ENCODE measurements at regions not wholly inside any gene's neighbourhood (a gene's known extent, or its start where the extent isn't known, plus 50 kb on each side); places are given as distances from the start of the nearest gene placed in this dataset.
A peak's percentile ranks its signal among the peaks of the same experiment; 100 is the strongest.

GRCh38 chr10:130560573-130560972 is 424.4 kb downstream of the GLRX3 start:
- H3K14ac ChIP-seq (ENCODE audit: insufficient read depth, low read length) = no peak overlapping the region
- no peaks in the 10 kb centered on the region for H3K27me3 ChIP-seq (ENCODE audit: insufficient read depth, low read length)
- no peaks in the 10 kb centered on the region for H3K79me2 ChIP-seq (ENCODE audit: insufficient read depth, low read length)
- no peak overlapping the region for H2BK120ac ChIP-seq (ENCODE audit: low read depth, low read length, poor library complexity, severe bottlenecking)
- no peak overlapping the region for H3K27ac Mint-ChIP-seq
- no peaks in the 10 kb centered on the region for H3K4me1 ChIP-seq (ENCODE audit: insufficient read depth, low read length)
- no peak overlapping the region for H3T11ph ChIP-seq (ENCODE audit: low read length)
- H3K4ac ChIP-seq (ENCODE audit: low read depth, low read length) = no peak overlapping the region
- no peak overlapping the region for H2BK12ac ChIP-seq (ENCODE audit: insufficient read length, low read depth, low read length)
- H4K8ac ChIP-seq (replicated peaks; ENCODE audit: insufficient read length, low read depth, low read length) = no peak overlapping the region
- H2AK5ac ChIP-seq (ENCODE audit: insufficient read length, low read length) = no peak overlapping the region
- DNase-seq = peak; percentile 22
- no peak overlapping the region for H2AFZ ChIP-seq (ENCODE audit: low read length)
- no peak overlapping the region for H2BK15ac ChIP-seq (ENCODE audit: low read depth, low read length)
- H4K5ac ChIP-seq (ENCODE audit: insufficient read length, low read depth, low read length) = no peak overlapping the region
- H3K27me3 Mint-ChIP-seq (ENCODE audit: low read depth) = peaks cover 3% of the 10 kb centered on the region
- no peaks in the 10 kb centered on the region for H3K36me3 Mint-ChIP-seq (ENCODE audit: insufficient read depth in 1 of 3, low read depth in 3 of 3)
- no peaks in the 10 kb centered on the region for H3K79me1 ChIP-seq (ENCODE audit: insufficient read depth, low read depth, low read length, poor library complexity, severe bottlenecking)
- no peaks in the 10 kb centered on the region for H3K9me3 ChIP-seq (ENCODE audit: control insufficient read depth, low read depth, low read length)
- no peaks in the 10 kb centered on the region for H4K20me1 ChIP-seq (ENCODE audit: control insufficient read depth, insufficient read depth, insufficient read length)
- WGBS (ENCODE audit: extremely low coverage, insufficient read length, low lambda C conversion rate) = no CpG with 5 or more reads among the region's 8 CpGs
- H3K9ac ChIP-seq (ENCODE audit: extremely low read depth, insufficient read length, low read length) = no peak overlapping the region
- no peak overlapping the region for H3K18ac ChIP-seq (ENCODE audit: insufficient read length, low read depth, low read length)
- H3K4me2 ChIP-seq (ENCODE audit: insufficient read depth, insufficient read length, low read length) = no peak overlapping the region
- no peak overlapping the region for H2BK5ac ChIP-seq (ENCODE audit: insufficient read length, low read length)
- no peak overlapping the region for H3K27ac ChIP-seq (ENCODE audit: insufficient read length, low read depth, low read length)
- H2BK20ac ChIP-seq (ENCODE audit: low read depth, low read length, poor library complexity, severe bottlenecking) = no peak overlapping the region
- H3K56ac ChIP-seq (ENCODE audit: insufficient read length, low read depth, low read length) = no peak overlapping the region
- no peak overlapping the region for H4K91ac ChIP-seq (ENCODE audit: insufficient read length, low read depth, low read length)
- no peak overlapping the region for H3K4me3 Mint-ChIP-seq
- 0 out of 4 replicates have a peak, but pooled peaks cover 0 to 2% of the 10 kb centered on the region in 2 experiments for H3K4me1 Mint-ChIP-seq
- no peak for TF ChIP-seq CTCF (conservative IDR thresholded peaks at IDR 0.05)
- H3K9me3 Mint-ChIP-seq = no peaks in the 10 kb centered on the region; a peak in 1 of 5 replicates
- no peaks in the 10 kb centered on the region for H3K23me2 ChIP-seq (ENCODE audit: insufficient read length, low read depth, low read length, poor library complexity, severe bottlenecking)
- H3K23ac ChIP-seq (ENCODE audit: insufficient read length, low read depth, low read length) = no peak overlapping the region

Measured in H9 (cell line).